ENCODE measurements at regions not wholly inside any gene's neighbourhood (a gene's known extent, or its start where the extent isn't known, plus 50 kb on each side); places are given as distances from the start of the nearest gene placed in this dataset.
A peak's percentile ranks its signal among the peaks of the same experiment; 100 is the strongest.

DNA sequence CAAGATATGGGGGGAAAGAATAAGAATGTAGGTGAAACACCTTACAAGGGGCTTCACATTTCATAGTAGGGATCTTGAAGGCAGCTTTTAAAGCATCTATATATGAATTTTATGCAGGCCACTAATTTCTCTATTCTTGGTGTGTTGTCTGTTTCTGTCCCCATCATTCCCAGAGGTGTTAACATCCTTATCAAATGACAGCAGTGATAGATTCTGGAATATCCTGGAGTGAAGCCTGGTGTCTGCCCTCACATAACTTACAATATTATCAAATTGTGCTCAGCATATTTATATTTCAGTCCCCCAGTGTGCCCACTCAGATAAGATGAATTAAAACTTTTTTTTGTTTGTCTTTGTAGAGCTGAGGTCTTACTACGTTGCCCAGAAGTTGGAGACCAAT is 486.2 kb downstream of the EPHA4 start:
- DNase-seq, result no peak

DNA sequence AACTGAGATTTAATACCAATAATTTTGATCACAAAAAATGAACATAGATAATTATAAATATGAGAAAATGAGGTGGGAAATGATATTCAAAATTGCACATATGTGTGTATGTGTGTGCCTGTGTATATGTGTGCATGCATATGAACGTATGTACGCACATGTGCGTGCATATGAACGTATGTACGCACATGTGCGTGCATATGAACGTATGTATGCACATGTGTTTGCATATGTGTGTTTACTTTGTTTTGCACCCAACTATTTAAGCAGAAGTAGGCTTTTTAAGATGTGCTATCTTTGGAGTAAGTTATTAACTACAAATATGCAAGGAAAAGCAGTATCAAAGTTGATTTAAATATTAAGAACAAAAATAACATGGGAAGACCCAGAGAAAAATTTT is 484.3 kb downstream of the EPHA4 start:
- no peak for DNase-seq

DNA sequence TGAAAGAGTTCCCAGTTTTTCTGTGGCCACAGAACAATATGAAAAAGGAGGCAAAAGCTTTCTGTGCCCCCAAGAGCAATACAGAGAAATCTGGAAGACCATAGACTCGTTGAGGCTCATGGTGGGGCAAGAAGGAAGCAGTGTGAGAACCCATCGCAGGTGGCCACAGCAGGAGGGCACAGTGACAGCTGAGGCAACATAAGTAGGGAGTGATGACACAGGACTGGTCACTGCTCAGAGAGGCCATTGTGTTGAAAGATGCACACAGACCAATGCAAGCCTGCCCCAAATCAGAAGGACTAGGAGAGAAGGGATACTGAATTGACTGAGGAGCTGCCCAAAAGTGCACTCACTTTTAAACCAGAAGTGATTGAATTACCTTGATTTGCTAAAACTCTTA is 483.6 kb downstream of the EPHA4 start:
- DNase-seq, result no peak

DNA sequence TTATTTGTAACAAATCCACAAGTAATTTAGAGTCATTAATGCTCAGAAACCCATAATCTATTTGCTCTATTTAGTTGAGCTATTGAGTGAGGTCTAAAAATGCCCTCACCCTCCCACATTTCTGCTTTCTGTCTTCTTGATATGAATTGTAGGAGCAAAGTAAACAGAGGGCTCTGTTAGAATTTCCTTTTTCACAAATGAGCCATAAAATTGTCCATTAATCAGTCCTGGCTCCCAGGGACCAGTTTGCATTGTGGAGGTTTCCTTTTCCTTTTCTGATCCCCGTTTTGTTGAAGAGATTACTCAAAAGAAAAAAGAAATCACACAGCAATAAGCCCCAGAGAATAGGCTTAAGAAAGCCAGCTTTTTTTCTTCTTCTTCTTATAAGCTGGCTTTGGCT is 476.7 kb downstream of the EPHA4 start:
- no peak for DNase-seq

DNA sequence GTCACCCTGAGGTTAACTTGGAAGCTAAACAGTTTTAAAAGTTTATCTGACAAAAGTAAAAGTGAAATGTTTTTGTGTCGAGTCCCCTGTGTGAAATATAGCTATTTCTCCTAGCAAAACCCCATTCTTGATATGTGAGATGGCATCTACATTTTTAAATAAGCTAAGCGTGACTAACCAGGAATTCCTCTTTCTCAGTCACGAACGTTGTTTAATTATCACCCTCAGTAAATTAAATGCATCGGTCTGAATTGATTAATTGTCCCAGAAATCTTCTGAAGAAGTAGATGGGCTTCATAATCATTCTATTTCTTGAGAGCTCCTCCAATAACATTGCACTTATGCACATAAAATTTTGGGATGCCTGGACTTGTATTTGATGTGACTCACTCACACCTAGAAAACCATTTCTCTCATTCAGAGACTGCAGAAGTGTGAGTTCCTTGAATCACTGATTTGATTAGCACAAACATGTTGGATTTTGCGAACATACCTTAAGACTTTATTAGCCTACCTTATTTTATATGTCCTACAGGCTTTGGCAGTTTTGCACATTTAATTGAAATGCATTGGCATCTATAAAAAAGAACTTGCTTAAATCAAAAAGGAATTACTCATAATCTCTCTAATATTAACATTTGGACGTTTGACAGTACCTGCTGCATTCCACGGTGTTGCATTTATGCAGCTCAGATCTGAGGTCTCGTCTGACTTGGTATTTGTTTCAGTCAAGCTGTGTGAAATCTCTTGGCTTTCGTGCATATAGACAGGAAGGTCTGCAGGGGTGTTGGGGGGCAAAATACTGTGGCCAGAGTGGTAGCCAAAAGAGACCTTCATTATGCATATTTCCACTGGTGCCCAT is 475.2 kb downstream of the EPHA4 start:
- peak; percentile 21 for DNase-seq

DNA sequence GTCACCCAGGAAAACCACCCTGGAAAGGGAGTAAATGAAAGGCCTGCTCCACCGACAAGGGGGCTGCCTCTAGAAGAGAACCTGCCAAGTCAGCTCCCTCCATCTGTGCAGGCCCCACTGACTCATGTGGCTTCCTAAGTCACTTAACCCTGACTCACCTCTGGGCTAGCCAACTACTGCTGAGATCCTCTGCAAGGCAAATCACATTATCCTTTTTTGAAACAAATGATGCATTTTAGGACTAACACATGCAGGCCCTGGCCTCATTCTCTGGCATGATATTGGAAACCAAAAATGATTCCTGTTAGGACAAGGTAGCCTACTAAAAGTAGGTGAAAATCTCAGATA is 474.6 kb downstream of the EPHA4 start:
- DNase-seq, result peak; percentile 79

DNA sequence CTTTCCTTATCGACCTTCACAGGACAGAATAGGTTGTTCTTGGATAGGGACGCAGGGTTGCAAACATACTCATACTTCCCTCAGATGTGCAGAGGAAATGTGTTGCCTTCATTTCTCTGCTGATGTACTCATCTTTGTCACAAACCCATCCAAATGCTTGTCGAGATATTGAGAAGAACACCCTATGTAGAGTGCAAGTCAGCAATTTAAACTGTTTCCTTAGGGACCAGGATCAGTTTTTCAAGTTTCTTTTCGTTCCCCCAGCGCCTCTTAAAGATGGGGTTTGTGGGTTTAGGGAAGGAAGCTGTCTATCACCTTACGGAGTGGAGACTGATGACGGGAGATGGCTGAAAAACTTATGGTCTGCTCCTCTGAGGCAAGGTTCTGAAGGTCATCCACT is 474.2 kb downstream of the EPHA4 start:
- no peak for DNase-seq

DNA sequence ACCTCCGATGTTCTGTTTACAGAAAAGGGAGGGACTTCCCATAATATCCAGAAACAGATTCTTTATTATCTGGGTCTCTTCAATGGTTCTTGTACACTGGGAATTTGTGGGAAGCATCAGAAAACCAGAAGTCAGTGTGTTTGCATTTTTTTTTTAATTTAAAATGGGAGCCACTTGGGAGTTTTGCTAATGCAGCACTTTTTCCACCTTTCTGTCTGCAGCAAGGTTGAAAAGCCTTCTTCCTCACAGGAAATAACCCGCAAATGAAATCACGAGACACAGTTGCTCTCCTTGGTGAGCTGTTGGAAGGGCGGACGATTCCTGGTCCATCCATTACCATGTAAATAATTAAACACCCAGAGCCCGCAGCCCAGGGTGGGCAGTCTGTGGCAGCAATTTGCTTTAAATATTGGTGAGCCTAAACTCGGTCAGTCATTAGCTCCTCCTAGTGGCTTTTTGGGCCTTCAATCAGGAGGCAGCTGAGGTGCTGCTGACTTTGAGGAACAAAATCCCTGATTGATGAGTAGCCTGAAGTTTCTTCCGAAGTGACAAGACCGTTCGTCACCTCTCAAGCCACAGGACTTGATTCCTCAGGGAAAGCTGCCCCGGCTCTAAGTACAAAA is 471.5 kb downstream of the EPHA4 start:
- no peak for DNase-seq

DNA sequence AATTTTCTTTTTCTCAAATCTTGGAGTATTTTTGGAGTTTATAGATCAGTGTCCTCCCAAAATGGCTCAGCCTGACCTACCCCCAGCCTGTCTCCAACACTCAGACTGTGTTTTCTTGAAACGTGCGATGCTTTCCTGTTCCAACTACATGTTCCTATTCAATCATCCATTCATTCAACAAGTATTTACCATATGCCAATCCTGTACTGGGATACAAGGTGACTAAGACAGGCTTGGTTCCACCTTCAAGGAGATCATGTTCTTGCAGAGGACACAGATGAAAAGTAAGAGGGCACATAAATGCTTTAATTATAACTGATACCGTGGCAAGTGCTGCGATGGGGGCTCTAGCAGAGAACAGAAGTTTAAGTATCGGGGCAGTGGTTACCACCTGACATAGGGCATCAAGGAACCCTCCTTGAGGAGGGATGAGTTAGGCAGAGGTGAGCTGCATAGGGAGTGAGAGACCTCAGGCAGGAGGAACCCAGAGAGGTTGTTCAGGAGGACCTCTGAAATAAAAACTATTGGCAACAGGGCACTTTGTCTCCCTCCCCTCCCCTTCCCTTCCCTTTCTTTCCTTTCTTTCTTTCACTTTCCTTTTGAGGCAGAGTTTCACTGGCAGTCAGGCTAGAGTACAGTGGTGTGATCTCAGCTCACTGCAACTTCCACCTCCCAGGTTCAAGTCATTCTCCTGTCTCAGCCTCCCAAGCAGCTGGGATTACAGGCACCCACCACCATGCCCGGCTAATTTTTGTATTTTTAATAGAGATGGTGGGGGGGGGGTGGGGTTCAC is 469.0 kb downstream of the EPHA4 start:
- DNase-seq, result no peak

DNA sequence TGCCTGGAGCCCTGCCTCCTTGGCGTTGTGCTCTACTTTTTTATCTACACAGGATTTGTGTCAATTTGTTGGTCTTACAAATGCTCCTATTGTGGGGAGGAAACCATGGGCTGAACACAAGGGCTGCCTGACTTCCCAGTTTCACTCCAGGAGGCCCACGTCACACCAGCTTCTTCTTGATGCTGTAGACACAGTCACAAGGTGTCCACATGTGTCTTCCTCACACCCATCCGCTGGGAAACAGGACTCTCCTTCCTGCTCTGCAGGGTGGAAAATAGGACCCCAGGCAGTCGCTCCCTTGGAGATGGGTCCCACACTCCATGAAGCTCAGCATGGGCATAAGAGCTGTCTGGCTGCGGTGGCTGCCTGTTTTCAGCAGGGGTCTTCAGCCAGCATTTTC is 468.2 kb downstream of the EPHA4 start:
- DNase-seq, result no peak

DNA sequence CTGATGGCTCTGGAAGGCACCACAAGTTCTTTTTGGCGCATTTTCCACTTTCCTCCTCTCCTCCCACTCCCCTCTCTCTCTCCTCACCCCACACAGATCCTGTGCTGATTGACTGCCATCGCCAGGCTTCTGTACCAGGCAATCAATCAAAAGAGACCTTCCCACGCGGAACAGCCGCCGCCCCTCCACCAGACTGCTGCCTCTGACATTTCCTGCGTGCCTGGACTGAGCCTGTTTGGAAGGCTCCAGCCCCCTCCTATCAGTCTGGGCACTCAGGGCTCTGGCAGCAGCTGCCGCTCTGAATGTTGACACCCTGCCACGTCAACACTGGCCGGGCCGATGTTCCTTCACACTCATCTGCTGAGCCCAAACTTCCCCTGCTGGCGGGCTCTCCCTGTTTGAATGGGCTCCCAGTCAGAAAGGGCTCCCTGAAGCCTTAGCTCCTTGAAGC is 467.7 kb downstream of the EPHA4 start:
- DNase-seq, result peak; percentile 56

DNA sequence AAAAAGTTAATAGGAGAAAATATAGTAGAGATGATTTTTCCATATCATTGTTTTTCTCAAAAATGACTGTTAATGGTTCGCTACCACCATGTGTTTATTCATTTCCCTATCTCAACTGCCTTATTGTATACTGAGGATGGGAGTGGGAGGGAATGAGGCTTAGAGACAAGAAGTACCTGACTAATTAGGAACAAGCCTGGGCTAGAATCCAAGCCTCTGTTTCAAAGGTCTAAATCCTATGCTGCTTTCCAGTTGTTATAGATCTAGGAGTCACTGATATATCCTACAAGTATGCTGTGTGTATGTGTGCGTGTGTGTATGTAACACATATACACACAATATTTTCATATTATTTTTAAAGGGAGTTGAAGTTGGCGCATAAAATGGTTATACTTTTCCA is 465.9 kb downstream of the EPHA4 start:
- DNase-seq, result no peak

DNA sequence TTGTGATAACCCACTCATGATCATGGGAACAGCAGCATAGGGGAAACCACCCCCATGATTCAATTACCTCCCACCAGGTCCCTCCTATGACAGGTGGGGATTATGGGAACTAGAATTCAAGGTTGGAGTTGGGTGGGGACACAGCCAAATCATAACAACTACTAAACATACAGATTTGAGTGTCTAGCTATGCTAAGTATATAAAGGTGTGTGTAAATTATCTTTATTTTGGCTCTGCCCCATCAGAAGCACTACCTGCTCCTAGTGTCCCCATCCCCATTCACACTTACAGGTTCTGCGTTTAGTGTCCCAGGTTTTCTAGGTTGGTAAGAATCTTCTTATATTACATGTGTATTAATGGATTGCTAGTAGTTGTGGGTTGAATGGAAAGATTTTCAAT is 464.7 kb downstream of the EPHA4 start:
- no peak for DNase-seq

DNA sequence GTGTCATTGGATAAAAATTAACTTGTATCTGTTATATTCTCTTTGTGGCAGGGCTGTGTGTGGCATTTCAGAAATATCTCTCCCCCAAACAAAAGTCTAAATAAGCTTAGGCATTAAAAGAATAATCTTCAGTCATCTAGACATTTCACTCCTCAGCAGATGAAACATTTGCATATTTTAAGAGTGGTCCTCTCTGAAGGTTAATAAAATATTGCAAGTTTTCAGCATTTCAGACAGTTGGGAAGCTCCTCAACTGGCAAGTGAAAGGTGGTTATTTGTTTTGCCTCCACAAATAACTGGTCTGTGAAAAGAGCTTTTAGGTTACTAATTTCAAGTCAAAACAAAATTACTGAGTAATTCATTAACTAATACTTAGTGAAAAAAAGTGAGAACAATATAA is 462.6 kb downstream of the EPHA4 start:
- no peak for DNase-seq

DNA sequence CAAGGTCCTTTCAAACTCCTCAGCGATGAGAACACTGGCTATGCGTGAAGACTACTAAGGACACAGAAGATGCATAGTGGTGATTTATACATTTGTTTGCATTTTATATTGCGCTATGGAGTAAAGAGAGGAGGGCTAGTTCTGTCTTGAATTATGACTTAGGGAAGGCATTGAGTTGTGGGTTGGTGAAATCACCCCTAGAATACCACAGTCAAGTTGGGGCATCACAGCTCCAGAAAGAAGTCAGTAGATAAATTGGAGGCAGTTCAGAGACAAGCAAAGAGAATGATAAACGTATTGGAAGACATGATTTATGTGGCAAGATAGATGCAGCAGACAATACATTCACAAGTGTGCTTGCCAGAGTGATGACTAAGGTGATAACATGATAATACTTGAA is 460.4 kb downstream of the EPHA4 start:
- DNase-seq, result no peak

DNA sequence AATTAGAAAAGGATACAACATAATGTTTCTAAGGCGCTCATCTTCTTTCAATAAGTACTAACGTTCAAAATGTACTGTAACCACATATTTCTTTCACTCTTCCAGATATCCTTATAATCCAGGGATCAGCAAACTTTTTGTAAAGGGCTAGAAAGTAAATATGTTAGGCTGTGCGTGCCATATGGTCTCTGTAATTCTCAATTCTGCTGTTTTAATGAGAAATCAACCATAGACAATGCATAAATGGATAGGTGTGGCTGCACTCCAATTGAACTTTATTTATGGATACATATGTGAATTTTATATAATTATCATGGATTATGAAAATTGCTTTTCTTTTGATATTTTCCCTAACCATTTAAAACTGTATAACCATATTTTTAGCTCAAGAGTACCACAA is 459.4 kb downstream of the EPHA4 start:
- no peak for DNase-seq

DNA sequence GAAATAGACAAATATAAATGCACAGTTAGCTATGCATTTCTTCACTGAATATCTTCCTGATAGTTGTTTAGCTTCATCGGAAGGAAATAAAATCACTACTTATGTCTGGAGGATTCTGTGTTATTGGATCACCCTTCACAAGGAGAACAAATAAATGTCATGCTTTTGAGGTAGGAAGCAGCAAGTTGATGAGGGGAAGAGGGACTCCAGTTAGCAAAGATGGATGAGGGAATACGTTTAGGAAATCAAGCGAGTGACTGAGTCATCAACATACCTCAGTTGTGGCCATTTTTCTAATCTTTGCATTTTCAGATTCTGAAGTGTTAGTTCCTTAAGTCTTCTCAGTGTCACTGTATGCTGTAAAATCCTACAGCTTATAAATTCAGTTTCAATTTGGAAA is 456.2 kb downstream of the EPHA4 start:
- DNase-seq, result no peak

DNA sequence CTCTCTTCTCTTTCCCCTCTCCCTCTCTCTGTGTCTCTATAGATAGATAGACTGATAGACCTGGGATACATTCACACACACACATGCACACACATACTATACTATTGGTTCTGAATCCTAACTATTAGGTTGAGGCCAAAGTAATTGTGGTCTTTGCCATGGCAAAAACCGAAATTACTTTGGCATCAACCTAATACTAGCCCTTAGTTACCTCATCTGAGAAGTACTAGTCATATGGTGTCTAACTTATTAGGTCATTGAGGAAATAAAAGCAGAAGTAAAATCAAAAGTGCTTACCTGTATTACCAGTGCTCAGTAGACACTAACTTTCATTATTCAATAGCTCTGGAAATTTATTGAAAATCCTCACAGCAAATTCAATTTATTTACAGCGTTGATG is 451.5 kb downstream of the EPHA4 start:
- no peak for DNase-seq

DNA sequence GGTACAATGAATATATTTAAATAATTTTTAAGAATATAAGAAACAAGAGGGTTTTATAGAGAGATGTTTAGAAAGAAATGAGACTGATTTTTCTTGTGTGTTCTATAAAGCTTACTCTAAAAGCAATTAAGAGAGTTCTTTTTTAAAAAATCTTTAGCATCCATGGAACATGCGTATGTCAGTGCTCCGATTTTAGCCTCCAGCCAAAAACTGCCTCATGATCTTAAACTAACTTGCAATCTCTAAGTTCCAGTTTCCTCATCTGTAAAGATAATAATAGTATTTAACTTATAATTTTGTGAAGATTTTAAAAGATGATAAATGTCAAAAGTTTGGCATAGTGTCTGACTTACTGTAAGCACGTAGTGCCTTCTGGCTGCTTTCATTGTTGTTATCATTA is 448.7 kb downstream of the EPHA4 start:
- no peak for DNase-seq

DNA sequence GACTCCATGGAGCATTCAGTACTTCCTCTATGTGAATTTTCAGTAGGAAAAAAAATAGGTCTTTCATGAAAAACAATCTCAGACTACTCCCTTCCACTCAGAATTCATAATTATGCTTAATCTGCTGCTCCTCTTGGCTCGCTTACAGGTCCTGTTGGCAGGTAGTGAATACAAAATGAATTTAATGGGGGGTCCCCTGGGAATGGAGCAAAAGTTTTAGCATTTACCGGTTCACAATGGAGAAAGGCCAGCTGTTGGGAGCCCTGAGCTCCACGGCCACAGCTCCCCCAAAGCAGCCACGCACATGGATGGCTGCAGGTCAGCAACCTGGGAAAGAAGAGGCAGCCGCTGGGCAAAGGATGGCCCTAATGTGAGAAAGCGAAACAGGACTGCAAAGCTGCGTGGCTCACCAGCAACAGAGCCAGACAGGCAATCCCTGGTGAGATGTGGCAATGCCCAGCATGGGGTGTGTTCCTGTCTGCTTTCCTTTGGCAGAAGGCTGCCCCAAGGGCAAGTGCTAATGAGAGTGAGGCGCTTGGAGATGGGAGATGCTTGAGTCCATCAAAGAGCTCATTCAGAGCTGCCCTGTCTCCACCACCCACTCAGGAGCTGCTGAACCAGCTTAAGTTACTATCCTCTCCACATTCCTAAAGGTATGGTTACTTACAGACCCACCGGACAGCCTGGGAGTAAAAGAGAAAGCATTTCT is 447.4 kb downstream of the EPHA4 start:
- DNase-seq, result no peak

DNA sequence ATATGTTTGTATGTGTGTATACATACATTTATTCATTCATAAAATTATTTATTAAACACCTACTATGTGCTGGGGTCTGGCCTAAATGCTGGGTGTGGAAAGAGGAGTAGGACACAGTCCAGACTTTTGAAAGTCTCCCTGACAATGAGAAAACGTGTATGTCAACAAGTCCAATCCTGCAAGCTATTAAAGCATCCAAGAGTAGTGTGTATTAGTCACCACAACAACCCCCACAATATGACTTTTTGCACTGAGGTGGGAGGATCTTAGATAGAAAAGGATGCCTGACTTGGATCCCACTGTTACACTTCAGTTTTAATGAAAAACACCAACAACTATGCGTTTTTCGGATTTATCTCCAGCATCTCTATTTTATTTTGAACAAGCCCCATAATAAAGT is 446.4 kb downstream of the EPHA4 start:
- DNase-seq, result no peak

DNA sequence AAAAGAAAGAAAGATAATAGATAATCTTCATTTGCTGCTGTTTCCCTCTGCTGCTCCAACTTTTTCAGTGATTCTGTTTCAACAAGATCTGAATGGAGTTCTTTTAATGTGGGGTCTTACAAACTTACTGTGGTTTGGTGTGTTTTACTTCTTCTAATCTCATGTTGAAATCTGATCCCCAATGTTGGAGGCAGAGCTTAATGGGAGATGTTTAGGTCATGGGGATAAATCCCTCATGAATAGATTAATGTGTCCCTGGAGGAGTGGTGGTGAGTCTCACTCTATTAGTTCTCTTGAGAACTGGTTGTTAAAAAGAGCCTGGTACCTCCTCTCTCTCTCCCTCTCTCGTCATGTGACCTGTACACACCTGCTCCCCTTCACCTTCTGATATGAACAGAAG is 442.4 kb downstream of the EPHA4 start:
- no peak for DNase-seq

DNA sequence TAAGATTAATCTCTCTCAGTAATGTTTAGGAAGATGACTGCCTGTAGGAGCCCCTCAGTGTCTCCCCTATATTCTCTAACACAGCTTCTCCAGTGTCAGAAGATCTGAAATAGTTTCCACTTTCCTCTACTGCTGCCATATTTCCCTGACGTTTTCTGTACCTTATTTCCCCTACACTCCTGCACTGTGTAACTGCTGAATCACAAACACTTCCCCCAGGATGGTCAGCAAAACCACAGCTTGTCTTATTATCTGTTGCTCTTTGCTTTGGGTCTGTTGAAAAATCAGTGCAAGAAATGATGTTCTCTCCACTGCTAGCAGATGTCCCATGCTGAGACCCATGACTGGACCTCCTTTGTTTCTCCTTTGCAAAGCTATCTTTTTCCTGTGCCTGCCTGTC is 441.7 kb downstream of the EPHA4 start:
- no peak for DNase-seq

All from HCEC 1CT (cell line).